WI38 (cell line): ENCODE measurements at regions not wholly inside any gene's neighbourhood (a gene's known extent, or its start where the extent isn't known, plus 50 kb on each side); places are given as distances from the start of the nearest gene placed in this dataset.

Experiments
- H3K4me3 ChIP-seq: 2 replicates; pipeline ENCODE4 v1.5.1; 2011; ENCODE audit warnings: low read depth, mild to moderate bottlenecking, control low read depth, low read length
- TF ChIP-seq, protein P1 (sequence below): IDR thresholded peaks from 2 replicates; pipeline ENCODE4 v1.5.1; 2012; ENCODE audit warnings: low read depth, mild to moderate bottlenecking, control low read depth, low read length

- TF ChIP-seq, protein P1, sequence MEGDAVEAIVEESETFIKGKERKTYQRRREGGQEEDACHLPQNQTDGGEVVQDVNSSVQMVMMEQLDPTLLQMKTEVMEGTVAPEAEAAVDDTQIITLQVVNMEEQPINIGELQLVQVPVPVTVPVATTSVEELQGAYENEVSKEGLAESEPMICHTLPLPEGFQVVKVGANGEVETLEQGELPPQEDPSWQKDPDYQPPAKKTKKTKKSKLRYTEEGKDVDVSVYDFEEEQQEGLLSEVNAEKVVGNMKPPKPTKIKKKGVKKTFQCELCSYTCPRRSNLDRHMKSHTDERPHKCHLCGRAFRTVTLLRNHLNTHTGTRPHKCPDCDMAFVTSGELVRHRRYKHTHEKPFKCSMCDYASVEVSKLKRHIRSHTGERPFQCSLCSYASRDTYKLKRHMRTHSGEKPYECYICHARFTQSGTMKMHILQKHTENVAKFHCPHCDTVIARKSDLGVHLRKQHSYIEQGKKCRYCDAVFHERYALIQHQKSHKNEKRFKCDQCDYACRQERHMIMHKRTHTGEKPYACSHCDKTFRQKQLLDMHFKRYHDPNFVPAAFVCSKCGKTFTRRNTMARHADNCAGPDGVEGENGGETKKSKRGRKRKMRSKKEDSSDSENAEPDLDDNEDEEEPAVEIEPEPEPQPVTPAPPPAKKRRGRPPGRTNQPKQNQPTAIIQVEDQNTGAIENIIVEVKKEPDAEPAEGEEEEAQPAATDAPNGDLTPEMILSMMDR: no peak
- no peak overlapping the region for H3K4me3 ChIP-seq
Observed at GRCh38 chr18:71114550-71115210, 825.8 kb downstream of the SOCS6 start.

GRCh38 chr18:71107244-71107643 is 818.4 kb downstream of the SOCS6 start:
- TF ChIP-seq, protein P1: no peak
- no peak overlapping the region for H3K4me3 ChIP-seq

DNA sequence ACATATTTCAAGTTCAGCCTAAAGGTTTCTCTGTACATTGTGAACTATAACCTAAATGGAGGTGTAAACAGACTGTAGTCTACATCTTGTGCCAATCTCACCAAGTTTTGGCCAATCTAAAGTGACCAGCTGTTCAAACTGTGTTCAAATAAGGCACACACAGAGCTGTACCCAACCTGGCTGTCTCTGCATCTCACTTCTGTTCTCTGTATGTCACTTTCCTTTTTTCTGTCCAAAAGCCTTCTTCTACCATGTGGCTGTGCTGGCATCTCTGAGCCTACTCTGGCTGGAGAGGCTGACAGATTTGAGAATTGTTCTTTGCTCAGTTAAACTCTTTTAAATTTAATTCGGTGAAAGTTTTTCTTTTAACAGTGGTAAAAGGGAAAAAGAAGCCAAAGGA is 817.9 kb downstream of the SOCS6 start:
- TF ChIP-seq, protein P1: no peak
- H3K4me3 ChIP-seq: no peak overlapping the region

- TF ChIP-seq, protein P1: no peak
- no peak overlapping the region for H3K4me3 ChIP-seq
Observed at GRCh38 chr18:71105994-71106546, 817.2 kb downstream of the SOCS6 start.

- TF ChIP-seq, protein P1: no peak
- no peak overlapping the region for H3K4me3 ChIP-seq
Observed at GRCh38 chr18:71105078-71105819, 816.4 kb downstream of the SOCS6 start.

GRCh38 chr18:71079606-71080005 is 790.8 kb downstream of the SOCS6 start:
- no peak overlapping the region for H3K4me3 ChIP-seq
- TF ChIP-seq, protein P1: no peak

- H3K4me3 ChIP-seq: no peak overlapping the region
- TF ChIP-seq, protein P1: no peak
Observed at GRCh38 chr18:71077451-71077850, 788.6 kb downstream of the SOCS6 start.
